ENCODE measurements at regions not wholly inside any gene's neighbourhood (a gene's known extent, or its start where the extent isn't known, plus 50 kb on each side); places are given as distances from the start of the nearest gene placed in this dataset.

- peaks cover 5 to 7% of the 10 kb centered on the region in 2 donors for H3K9me3 Mint-ChIP-seq
- no peak overlapping the region for H3K4me3 Mint-ChIP-seq
- H3K27ac Mint-ChIP-seq, result no peak overlapping the region
- no peak for DNase-seq
- no peaks in the 10 kb centered on the region for H3K36me3 Mint-ChIP-seq (ENCODE audit: insufficient read depth)
- ATAC-seq (replicated peaks), result no peak
- H3K4me1 Mint-ChIP-seq (ENCODE audit: low read depth in 2 of 2), result no peaks in the 10 kb centered on the region
- no peaks in the 10 kb centered on the region for H3K27me3 Mint-ChIP-seq
Measured at GRCh38 chr5:7185742-7186141, 210.2 kb upstream of the ADCY2 start.

- no peak overlapping the region for H3K4me3 Mint-ChIP-seq
- ATAC-seq (replicated peaks), result no peak
- no peaks in the 10 kb centered on the region for H3K36me3 Mint-ChIP-seq (ENCODE audit: insufficient read depth)
- H3K9me3 Mint-ChIP-seq, result peaks cover 6 to 9% of the 10 kb centered on the region in 2 donors
- H3K27ac Mint-ChIP-seq, result no peak overlapping the region
- DNase-seq, result no peak
- H3K4me1 Mint-ChIP-seq (ENCODE audit: low read depth in 2 of 2), result no peaks in the 10 kb centered on the region
- H3K27me3 Mint-ChIP-seq, result no peaks in the 10 kb centered on the region
Measured at GRCh38 chr5:7186818-7187217, 209.1 kb upstream of the ADCY2 start.

GRCh38 chr5:7190712-7191250 is 205.2 kb upstream of the ADCY2 start:
- DNase-seq, result no peak
- Mint-ChIP-seq H3K4me1 (ENCODE audit: low read depth in 2 of 2) (no peaks in the 10 kb centered on the region), H3K9me3 (peaks cover 4 to 11% of the 10 kb centered on the region in 2 donors), H3K27me3 (no peaks in the 10 kb centered on the region), H3K4me3 (no peak overlapping the region), H3K36me3 (ENCODE audit: insufficient read depth) (no peaks in the 10 kb centered on the region), H3K27ac (no peak overlapping the region)
- ATAC-seq (replicated peaks), result no peak

- Mint-ChIP-seq H3K4me3 (no peak overlapping the region), H3K9me3 (peaks cover 4 to 11% of the 10 kb centered on the region in 2 donors), H3K36me3 (ENCODE audit: insufficient read depth) (no peaks in the 10 kb centered on the region), H3K4me1 (ENCODE audit: low read depth in 2 of 2) (no peaks in the 10 kb centered on the region), H3K27ac (no peak overlapping the region), H3K27me3 (no peaks in the 10 kb centered on the region)
- ATAC-seq (replicated peaks) (no peak), DNase-seq (no peak)
Measured at GRCh38 chr5:7192016-7192415, 203.9 kb upstream of the ADCY2 start.

GRCh38 chr5:7202846-7203245 is 193.1 kb upstream of the ADCY2 start:
- ATAC-seq (replicated peaks) (no peak), DNase-seq (no peak)
- no peaks in the 10 kb centered on the region for H3K27me3 Mint-ChIP-seq
- no peaks in the 10 kb centered on the region for H3K4me1 Mint-ChIP-seq (ENCODE audit: low read depth in 2 of 2)
- peaks cover 19 to 30% of the 10 kb centered on the region in 2 donors for H3K9me3 Mint-ChIP-seq
- peaks cover 3% of the 10 kb centered on the region for H3K36me3 Mint-ChIP-seq (ENCODE audit: insufficient read depth)
- H3K4me3 Mint-ChIP-seq, result no peak overlapping the region
- no peak overlapping the region for H3K27ac Mint-ChIP-seq

- Mint-ChIP-seq H3K9me3 (peaks cover 12 to 19% of the 10 kb centered on the region in 2 donors), H3K4me1 (ENCODE audit: low read depth in 2 of 2) (no peaks in the 10 kb centered on the region), H3K4me3 (no peak overlapping the region), H3K27ac (no peak overlapping the region), H3K27me3 (no peaks in the 10 kb centered on the region), H3K36me3 (ENCODE audit: insufficient read depth) (peaks cover 3% of the 10 kb centered on the region)
- no peak for DNase-seq
- ATAC-seq (replicated peaks), result no peak
Measured at GRCh38 chr5:7207979-7208378, 188.0 kb upstream of the ADCY2 start.

GRCh38 chr5:7208938-7209337 is 187.0 kb upstream of the ADCY2 start:
- H3K4me1 Mint-ChIP-seq (ENCODE audit: low read depth in 2 of 2), result no peaks in the 10 kb centered on the region
- no peak overlapping the region for H3K4me3 Mint-ChIP-seq
- ATAC-seq (replicated peaks), result no peak
- no peak for DNase-seq
- no peaks in the 10 kb centered on the region for H3K27me3 Mint-ChIP-seq
- H3K27ac Mint-ChIP-seq, result no peak overlapping the region
- peaks cover 3% of the 10 kb centered on the region for H3K36me3 Mint-ChIP-seq (ENCODE audit: insufficient read depth)
- H3K9me3 Mint-ChIP-seq, result peaks cover 12 to 18% of the 10 kb centered on the region in 2 donors

- Mint-ChIP-seq H3K36me3 (ENCODE audit: insufficient read depth) (peaks cover 3% of the 10 kb centered on the region), H3K4me1 (ENCODE audit: low read depth in 2 of 2) (no peaks in the 10 kb centered on the region), H3K4me3 (no peak overlapping the region), H3K27ac (no peak overlapping the region), H3K27me3 (no peaks in the 10 kb centered on the region), H3K9me3 (peaks cover 10 to 11% of the 10 kb centered on the region in 2 donors)
- DNase-seq (no peak), ATAC-seq (replicated peaks) (no peak)
Measured at GRCh38 chr5:7209658-7210057, 186.3 kb upstream of the ADCY2 start.

- no peaks in the 10 kb centered on the region for H3K36me3 Mint-ChIP-seq (ENCODE audit: insufficient read depth)
- H3K4me1 Mint-ChIP-seq (ENCODE audit: low read depth in 2 of 2), result no peaks in the 10 kb centered on the region
- no peak overlapping the region for H3K4me3 Mint-ChIP-seq
- no peak for ATAC-seq (replicated peaks)
- no peaks in the 10 kb centered on the region for H3K27me3 Mint-ChIP-seq
- DNase-seq, result no peak
- H3K9me3 Mint-ChIP-seq, result peaks cover 2 to 8% of the 10 kb centered on the region in 2 donors
- H3K27ac Mint-ChIP-seq, result no peak overlapping the region
Measured at GRCh38 chr5:7210549-7210948, 185.4 kb upstream of the ADCY2 start.

- no peaks in the 10 kb centered on the region for H3K36me3 Mint-ChIP-seq (ENCODE audit: insufficient read depth)
- no peak for ATAC-seq (replicated peaks)
- no peak overlapping the region for H3K27ac Mint-ChIP-seq
- H3K9me3 Mint-ChIP-seq, result peaks cover 0 to 6% of the 10 kb centered on the region in 2 donors
- no peak overlapping the region for H3K4me3 Mint-ChIP-seq
- DNase-seq, result no peak
- H3K4me1 Mint-ChIP-seq (ENCODE audit: low read depth in 2 of 2), result no peaks in the 10 kb centered on the region
- no peaks in the 10 kb centered on the region for H3K27me3 Mint-ChIP-seq
Measured at GRCh38 chr5:7213525-7213924, 182.4 kb upstream of the ADCY2 start.

GRCh38 chr5:7214906-7215416 is 181.0 kb upstream of the ADCY2 start:
- Mint-ChIP-seq H3K36me3 (ENCODE audit: insufficient read depth) (no peaks in the 10 kb centered on the region), H3K4me1 (ENCODE audit: low read depth in 2 of 2) (no peaks in the 10 kb centered on the region), H3K27ac (no peak overlapping the region), H3K27me3 (no peaks in the 10 kb centered on the region), H3K4me3 (no peak overlapping the region), H3K9me3 (peaks cover 0 to 6% of the 10 kb centered on the region in 2 donors)
- no peak for ATAC-seq (replicated peaks)
- DNase-seq, result no peak

GRCh38 chr5:7218141-7218540 is 177.8 kb upstream of the ADCY2 start:
- no peak for ATAC-seq (replicated peaks)
- Mint-ChIP-seq H3K4me3 (no peak overlapping the region), H3K36me3 (ENCODE audit: insufficient read depth) (no peaks in the 10 kb centered on the region), H3K4me1 (ENCODE audit: low read depth in 2 of 2) (no peaks in the 10 kb centered on the region), H3K9me3 (peaks cover 0 to 4% of the 10 kb centered on the region in 2 donors), H3K27me3 (no peaks in the 10 kb centered on the region), H3K27ac (no peak overlapping the region)
- DNase-seq, result no peak

- Mint-ChIP-seq H3K27me3 (no peaks in the 10 kb centered on the region), H3K36me3 (ENCODE audit: insufficient read depth) (no peaks in the 10 kb centered on the region), H3K9me3 (peaks cover 0 to 6% of the 10 kb centered on the region in 2 donors), H3K27ac (no peak overlapping the region), H3K4me1 (ENCODE audit: low read depth in 2 of 2) (no peaks in the 10 kb centered on the region), H3K4me3 (no peak overlapping the region)
- DNase-seq (no peak), ATAC-seq (replicated peaks) (no peak)
Measured at GRCh38 chr5:7220156-7220555, 175.8 kb upstream of the ADCY2 start.

GRCh38 chr5:7221041-7221440 is 174.9 kb upstream of the ADCY2 start:
- H3K27me3 Mint-ChIP-seq, result no peaks in the 10 kb centered on the region
- H3K4me1 Mint-ChIP-seq (ENCODE audit: low read depth in 2 of 2), result no peaks in the 10 kb centered on the region
- H3K9me3 Mint-ChIP-seq, result peaks cover 0 to 6% of the 10 kb centered on the region in 2 donors
- no peaks in the 10 kb centered on the region for H3K36me3 Mint-ChIP-seq (ENCODE audit: insufficient read depth)
- ATAC-seq (replicated peaks) (no peak), DNase-seq (no peak)
- no peak overlapping the region for H3K27ac Mint-ChIP-seq
- H3K4me3 Mint-ChIP-seq, result no peak overlapping the region

- H3K27me3 Mint-ChIP-seq, result no peaks in the 10 kb centered on the region
- H3K27ac Mint-ChIP-seq, result no peak overlapping the region
- H3K9me3 Mint-ChIP-seq, result peaks cover 2 to 9% of the 10 kb centered on the region in 2 donors
- ATAC-seq (replicated peaks) (no peak), DNase-seq (no peak)
- no peaks in the 10 kb centered on the region for H3K36me3 Mint-ChIP-seq (ENCODE audit: insufficient read depth)
- H3K4me1 Mint-ChIP-seq (ENCODE audit: low read depth in 2 of 2), result no peaks in the 10 kb centered on the region
- H3K4me3 Mint-ChIP-seq, result no peak overlapping the region
Measured at GRCh38 chr5:7225826-7226225, 170.1 kb upstream of the ADCY2 start.
